GM19328 (cell line): ENCODE measurements at regions not wholly inside any gene's neighbourhood (a gene's known extent, or its start where the extent isn't known, plus 50 kb on each side); places are given as distances from the start of the nearest gene placed in this dataset.

Experiments used
- ATAC-seq: cut with Tn5 transposase; IDR thresholded peaks from one replicate; pipeline ENCODE4 v1.9.1; 2021; ENCODE audit warnings: mild to moderate bottlenecking, moderate library complexity; ENCODE audit not compliant: unreplicated experiment

DNA sequence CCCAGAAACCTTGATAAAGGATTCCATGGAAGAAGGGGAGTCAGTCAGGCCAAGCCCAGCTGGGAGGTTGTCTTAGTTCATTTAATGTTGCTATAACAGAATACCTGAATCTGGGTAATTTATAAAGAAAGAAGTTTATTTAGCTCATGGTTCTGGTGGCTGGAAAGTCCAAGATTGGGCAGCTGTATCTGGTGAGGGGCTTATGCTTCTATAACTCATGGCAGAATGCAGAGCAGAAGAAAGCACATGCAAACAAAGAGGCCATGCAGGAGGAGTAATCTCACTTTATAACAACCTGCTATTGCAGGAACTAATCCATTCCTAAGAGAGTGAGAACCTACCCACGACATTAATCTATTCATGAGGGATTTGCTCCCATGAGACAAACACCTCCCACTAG is 54.2 kb upstream of the ANKRD1 start:
- ATAC-seq: no peak

DNA sequence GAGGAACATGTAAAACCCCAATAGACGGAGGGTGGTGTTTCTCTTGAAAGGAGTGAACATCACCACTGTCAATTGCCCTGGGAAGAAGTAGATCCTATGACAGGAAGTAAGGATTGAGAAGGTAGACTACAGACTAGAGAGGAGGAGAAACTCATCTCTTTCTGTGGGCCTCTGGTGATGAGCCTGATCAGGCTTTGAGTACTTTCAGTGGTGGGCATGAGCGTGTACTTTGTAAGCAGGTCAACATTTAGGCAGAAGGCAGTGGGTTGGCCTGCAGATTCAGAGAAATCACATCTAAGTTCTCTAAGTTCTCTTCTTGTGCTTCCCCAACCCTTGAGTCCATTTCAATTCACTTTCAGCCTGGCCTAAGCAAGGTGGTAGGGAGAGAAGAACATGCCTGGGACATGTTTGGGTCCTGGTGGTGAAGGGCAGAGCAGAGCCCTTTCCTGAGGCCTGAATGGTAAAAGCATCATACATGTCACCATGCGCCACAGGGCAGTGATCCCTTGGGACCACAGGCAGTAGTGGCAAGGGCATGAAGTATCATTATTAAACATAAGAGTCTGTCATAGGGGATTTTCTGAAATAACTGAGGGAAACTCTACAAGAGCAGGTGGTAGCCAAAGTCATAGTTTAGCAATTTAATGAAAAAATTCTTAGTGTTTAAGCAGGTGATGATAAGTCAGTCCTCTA is 56.4 kb upstream of the ANKRD1 start:
- ATAC-seq: no peak

DNA sequence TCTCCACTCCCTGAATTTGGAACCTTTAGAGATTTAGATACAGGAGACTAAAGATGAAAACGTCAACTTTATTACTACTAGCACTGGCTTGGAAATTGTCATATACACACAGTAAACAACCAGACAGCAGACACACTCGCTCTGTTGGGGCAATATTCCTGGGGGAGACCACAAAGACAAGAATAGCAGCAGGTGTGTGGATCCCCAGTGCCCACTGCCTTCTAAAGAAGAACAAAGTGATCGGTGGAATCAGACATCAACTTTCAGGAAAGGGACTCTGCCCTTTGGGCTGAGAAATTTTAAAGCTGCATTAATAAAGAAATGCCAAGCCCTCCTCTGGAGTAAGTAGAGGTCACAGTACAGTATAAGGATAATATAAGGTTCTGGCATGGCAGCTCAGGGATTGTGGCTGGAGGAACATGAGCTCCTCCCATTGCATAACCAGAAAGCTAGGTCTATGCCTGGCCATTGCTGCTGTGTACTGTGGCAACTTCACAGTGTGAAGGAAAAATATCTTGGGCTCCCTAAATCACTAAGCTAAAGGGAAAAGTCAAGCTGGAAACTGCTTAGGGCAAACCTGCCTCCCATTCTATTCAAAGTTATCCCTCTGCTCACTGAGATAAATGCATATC is 57.1 kb upstream of the ANKRD1 start:
- no peak for ATAC-seq

DNA sequence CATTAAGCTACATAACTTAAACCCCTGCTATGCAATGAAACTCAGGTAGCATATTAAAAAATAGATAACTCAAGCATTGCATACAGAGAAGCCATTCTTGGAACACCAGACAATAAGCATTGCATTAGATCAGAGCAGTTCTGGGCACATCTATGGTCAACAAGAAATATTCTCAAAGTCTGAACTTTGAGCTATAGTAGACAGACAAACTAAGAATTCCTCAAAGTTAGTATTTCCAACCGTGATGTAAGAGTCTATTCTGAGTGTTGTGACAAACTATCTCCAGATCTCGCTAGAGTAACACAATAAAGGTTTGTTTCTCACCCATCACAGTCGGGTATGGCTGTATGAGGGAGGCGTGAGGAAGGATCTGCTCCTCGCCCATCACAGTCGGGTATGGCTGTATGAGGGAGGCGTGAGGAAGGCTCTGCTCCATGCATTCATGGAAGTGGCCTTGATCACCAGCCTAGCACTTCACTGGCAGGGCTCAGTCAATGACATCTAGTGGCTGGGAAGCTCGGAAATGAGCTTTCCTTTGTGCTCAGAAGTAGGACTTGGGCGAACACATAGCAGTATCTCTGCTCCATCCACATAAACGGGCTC is 61.6 kb upstream of the ANKRD1 start:
- no peak for ATAC-seq

DNA sequence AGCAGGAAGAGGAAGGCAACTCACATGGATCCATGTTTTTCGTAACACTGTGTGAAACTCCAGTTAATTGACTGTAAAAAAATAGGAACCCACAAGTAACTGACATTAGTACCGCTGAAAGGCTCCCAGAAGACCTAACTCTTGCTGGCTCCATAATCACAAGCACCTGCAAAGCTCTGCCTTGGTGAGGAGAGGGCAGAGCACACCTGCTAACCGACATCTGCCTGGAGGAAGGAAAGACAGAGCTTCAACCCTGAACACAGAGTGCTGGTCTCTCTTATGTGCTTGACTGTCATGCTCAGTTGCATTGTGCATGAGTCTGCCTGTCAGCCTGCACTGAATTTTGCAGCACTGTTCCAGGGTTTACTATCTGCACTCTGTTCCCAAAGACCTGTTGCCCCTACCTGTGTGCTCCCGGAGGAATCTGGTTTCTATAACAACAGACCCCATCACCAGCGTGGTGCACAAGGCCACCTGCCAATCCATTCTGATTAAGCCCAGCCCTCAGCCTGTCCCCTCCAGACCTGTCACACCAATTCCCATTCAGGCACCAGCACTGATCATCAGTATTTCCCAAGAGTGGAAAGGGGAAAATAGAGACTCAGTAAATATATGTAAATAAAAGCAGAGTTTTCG is 63.1 kb upstream of the ANKRD1 start:
- ATAC-seq: no peak

DNA sequence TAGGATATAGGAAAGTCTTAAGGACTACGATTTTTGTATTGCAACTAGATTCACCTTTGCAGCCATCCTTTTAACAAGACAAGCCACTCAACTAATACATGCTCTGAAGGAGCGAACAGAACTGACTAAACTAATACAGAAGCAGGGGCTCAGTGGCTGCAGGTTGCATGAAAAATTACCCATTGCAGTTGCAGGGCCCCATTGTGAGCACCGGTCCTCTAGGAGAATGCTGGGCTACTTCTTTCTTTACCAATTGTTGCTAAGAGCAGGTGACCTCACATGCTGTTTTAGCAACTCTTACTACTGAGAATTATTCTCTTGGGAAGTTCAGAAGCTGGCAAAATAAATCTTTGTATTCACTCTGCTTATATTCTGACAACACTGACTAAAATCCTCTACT is 64.0 kb upstream of the ANKRD1 start:
- ATAC-seq: no peak

DNA sequence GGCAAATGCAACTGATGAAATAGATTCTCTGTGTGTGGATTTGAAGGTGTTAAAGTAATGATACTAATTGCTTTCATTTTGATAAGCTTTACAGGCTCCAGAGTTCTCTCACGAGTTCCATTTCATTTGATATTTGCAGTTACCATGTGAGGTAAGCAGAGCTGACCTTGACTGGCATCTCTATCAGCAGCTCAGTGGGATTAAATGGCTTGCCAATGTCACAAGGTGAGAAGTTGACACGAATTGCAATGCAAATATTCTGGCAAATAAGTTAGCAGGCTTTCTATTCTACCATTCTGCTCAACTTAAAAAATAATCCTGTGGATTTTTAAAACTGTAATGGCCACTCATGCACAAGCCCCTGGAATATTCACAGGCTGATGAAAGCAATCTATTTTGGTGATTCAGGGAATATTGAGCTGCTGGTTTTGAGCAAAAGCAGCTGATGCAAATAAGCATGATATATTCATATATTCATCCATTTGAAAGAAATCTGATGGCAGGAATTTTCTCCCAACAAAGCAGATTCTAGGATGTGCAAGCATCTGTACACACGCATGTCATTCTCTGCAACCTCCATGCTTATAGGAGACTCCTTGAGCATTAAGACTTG is 64.5 kb upstream of the ANKRD1 start:
- ATAC-seq: no peak

DNA sequence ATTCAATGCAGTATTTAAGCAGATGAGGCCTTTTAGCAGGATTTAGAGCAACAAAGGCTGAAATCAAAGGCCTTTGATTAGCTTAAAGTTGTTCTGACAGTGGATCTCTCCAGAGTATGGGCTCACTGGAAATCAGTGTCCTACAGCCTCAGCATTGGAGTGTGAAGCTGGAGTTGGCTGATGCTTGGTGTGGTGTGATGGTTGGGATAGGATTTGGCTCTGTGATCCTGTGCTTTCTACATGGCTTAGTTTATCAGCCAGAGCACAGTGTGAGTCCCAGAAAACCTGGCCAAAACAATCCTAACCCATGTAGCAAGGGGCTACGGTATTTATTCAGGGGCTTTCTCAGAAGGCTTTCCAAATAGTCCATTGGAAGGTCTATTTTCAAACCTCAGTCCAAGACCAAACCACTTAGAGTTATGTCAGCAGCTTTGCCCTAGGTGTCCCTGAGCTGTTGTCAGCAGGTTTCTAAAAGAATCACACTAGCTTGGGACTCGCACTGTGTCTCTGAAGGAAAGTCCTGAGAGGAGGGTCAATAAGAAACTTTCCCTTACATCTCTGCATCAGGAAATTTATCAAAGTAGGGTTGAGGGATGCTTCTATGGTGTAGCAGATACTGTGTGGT is 65.4 kb upstream of the ANKRD1 start:
- ATAC-seq: no peak

DNA sequence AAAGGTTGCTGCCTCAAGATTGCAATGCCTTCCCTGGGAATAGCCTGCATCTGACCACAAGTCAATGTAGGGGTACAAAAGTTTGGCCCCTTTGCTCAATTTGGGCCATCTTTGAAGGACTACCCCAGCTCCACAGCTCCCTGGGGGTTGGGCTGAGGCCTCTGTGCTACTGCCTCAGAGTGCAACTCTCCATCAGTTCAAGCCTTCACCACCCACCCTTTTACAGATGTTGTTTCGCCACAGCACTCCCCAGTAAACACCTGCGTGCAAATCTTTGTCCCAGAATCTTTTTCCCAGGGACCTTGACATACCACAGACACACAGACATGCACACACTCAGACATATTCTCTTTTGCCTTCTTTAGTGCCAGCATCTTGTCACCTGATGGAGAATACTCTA is 66.0 kb upstream of the ANKRD1 start:
- ATAC-seq: no peak

DNA sequence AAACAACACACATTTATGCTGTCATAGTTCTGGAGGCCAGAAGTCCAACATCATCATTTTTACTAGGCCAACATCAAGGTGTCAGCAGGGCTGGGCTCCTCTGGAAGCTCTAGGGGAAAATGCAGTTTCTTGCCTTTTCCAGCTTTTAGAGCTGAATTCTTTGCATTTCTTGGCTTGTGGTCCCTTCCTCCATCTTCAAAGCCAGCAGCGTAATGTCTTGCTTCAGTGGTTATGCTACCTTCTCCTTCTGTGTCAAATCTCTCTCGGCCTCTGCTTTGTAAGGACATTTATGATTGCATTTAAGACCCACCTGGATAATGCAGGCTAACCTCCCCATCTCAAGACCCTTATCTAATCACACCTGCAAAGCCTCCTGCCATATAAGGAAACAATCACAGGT is 66.5 kb upstream of the ANKRD1 start:
- ATAC-seq: no peak

DNA sequence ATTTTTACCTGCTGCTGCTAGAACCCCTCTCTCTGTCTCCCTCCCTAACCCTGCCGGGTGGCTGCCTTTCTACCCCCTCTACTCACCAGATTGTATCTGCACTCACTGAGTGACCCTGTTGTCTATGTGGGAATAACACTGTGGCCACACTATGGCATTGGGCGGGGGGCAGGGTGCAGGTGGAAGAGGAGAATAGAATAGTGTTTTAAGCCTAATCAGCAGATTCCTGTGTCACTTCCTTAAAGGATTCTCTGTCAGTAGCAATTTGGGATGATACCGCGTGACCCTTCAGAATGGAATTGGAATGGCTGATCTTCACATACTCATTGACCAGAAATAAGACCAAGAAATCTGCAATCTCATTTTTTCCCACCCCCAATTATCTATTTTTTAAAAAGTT is 67.1 kb upstream of the ANKRD1 start:
- no peak for ATAC-seq

DNA sequence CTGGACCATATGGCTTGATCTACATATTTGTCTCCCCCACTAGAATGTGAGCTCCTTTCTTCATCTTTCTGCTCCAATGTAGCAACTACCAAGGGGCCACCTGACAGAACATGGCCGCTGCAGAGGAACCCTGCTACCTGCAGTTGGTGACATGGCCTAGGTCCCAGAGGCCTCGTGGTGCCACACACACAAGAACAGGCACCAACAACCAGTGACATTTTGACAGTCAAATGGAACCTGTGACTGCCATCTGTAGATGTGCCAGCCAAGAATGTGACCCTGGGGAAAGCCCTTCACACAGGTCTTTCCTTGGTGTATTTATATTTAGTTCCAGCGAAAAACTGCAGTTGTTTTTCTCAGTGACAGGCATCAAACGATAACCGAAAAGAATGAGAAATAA is 67.9 kb upstream of the ANKRD1 start:
- no peak for ATAC-seq

DNA sequence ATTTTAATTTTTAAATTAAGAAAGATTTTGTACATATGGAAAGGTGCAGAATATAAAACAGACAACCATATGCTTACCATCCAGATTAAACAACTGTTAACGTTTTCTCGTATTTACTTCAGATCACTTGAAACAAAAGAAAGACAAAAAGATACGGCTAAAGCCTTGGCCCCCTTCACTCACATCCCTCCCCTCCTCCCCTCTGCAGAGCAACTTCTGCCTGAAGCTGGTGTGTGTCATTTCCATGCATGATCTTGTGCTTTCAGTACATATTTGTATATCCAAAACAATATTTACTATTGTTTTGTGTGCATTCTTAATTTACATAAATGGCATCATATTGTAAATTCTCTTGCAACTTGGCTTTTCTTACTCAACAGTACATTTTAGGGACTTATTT is 68.5 kb upstream of the ANKRD1 start:
- no peak for ATAC-seq

DNA sequence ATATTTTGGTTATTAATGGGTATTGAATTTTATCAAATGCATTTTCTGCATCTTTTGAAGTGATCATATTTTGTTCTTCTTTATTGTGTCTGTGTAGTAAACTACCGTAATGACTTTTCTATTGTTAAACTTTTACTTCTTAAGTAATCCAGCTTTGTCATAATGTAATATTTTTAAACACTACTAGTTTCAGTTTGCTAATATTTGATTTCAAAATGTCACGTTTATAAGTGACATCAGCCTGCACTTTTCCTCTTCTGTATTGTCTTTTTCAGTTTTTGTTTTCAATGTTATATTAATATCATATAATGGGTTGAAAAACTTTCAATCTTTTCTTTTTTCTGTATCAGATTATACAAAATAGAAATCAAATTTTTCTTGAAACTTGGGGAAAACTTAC is 71.6 kb upstream of the ANKRD1 start:
- no peak for ATAC-seq

DNA sequence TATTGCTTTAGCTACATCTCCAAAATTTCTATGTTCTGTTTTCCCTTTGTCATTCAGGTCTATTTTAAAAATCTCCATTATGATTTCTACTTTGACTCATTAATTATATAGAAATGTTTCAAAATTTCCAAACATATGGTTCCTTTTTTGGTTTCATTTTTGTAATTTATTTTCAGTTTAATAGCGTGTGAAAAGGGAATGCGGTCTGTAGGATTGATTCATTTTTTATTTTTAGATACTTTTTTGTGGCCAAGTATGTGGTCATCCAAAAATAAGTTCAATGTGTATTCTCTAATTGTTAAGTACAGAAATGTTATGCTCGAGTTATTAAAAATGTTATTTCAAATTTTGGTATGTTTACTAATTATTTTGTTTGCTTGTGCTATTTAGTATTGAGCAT is 72.5 kb upstream of the ANKRD1 start:
- ATAC-seq: no peak

DNA sequence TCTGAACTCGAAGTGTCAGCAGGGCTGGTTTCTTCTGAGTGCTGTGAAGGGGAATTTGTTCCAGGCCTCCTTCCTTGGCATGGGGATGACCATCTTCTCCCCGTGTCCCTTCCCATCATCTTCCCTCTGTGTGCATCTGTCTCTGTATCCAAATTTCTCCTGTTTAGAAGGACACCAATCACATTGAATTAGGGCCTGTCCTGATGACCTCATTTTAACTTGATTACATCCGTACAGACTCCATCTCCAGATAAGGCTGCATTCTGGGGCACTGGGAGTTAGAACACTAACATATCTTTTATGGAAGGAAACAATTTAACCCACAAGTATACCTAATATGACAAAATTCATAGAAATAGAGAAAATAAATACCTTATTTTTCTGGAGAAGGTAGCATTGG is 76.8 kb upstream of the ANKRD1 start:
- no peak for ATAC-seq

DNA sequence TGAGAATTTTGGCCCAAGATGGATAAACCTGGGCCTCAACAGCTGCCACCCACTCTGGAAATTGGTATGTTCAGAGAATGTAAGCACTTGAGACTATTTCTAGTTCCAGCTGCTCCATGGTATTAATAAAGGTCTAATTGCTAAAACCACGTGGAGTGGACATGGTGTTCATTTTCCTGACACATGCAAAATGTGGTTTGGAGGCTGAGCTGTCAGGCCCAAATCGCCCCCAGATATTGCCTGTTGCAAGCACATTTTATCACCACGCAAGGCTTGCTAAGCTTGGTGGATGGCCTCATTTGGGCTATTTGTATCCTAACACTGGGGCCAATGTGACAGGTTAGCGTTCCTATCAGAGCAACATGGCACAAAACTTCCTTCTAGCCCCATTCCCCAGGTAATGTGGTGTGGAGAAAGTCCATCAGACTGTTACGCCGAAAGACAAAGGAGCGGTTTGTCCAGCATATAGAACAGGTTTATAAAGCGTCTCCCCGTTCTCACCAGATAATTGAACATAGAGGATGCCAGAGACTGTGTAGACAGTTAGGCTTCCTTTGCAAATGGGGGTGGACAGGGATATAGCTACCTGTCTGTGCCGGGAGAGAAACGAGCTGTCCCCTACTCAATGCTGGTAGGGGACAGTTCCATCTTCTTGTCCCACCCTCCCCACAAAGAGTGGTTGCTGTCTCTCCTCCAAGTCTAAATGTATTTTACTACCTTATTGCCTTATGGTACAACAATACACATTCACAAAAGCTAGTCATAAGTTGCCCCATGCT is 78.0 kb upstream of the ANKRD1 start:
- no peak for ATAC-seq

DNA sequence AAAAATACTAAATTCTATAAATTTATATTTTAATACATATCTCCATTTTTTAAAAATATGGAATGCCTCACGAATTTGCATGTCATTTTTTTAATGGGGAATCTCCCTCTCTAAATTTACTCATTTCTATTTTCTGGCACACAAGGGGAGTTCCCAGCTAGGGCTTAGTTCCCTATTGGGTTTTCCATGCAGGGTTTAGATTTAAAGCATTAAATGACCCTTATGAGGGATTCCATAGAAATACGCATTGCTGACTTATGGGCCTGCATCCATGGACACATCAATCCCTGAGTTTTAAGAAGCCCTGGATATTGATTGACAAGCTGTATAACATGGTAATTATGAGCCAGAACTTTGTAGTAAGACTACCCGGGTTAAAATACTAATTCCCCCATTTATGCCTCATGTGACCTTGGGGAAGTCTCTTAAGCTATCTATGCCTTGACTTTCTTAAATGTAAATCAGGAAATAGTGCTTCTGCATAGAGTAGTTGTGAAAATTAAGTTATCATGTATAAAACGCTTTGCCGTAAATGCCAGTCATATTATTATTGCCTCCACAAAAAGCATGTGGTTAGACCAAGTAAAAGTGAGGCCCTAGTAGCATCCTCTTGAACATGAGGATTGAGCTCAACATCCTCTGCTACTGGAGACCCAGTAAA is 78.8 kb upstream of the ANKRD1 start:
- ATAC-seq: no peak

DNA sequence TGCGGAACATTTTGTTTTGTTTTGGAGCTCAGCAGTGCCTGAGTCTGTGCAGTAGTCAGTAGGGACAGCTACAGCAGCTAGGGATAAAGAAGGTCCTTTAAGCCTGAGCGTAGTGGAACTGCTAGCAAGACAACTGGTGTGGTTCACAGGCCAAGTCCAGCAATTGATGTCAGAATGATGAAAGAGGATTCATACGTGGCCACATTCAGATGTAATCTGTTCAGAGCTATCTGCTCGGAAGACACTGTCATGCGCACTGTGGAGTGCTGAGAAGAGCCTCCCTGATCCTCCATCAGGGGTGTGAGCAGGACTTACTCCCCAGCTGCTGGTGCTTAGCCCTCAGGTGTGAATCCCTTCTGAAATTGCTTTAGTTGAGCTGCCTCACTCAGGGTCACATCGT is 79.6 kb upstream of the ANKRD1 start:
- no peak for ATAC-seq

DNA sequence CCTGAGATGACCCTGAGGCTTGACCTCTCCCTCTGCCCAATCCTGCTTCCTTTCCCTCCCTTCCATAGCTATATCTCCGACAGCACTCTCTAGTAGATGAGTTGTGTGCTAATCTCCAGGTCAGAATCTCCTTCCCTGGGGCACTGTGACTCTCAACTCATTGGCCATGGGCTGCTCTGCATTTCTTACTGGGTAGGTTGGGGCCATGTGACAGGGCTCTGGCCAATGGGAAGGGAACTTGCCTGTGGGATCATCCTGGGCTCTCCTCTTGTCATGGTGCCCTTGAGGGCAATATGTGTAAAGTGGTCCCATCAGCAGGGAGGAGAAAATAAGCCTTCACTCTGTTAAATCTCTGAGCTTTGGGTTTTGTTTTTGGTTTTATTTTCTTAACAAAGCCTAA is 80.1 kb upstream of the ANKRD1 start:
- no peak for ATAC-seq
